Nephron (organoid): ENCODE measurements at regions not wholly inside any gene's neighbourhood (a gene's known extent, or its start where the extent isn't known, plus 50 kb on each side); places are given as distances from the start of the nearest gene placed in this dataset.

Experiments used
- H3K27ac Mint-ChIP-seq, 3 experiments: 2 replicates each; pipeline ENCODE4 v1.8.0; 2020; ENCODE audit warnings: mixed read lengths in 3 of 3, mild to moderate bottlenecking in 2 of 3, moderate library complexity in 1 of 3
- H3K27me3 Mint-ChIP-seq: 2 replicates; pipeline ENCODE4 v1.8.0; 2021; ENCODE audit warnings: low read depth, mild to moderate bottlenecking, moderate library complexity, mixed read lengths
- H3K36me3 Mint-ChIP-seq: 2 replicates; pipeline ENCODE4 v1.8.0; 2020; ENCODE audit warnings: low read depth, mixed read lengths
- H3K4me1 Mint-ChIP-seq: 2 replicates; pipeline ENCODE4 v1.8.0; 2020; ENCODE audit warnings: mixed read lengths
- H3K4me3 Mint-ChIP-seq, 3 experiments: 2 replicates each; pipeline ENCODE4 v1.8.0; 2020; ENCODE audit warnings: mild to moderate bottlenecking in 3 of 3, mixed read lengths in 3 of 3, moderate library complexity in 2 of 3
- H3K9me3 Mint-ChIP-seq: 2 replicates; pipeline ENCODE4 v1.8.0; 2020; ENCODE audit warnings: mixed read lengths
- CTCF ChIP-seq, 3 experiments: fragments of 200-600 bp; sonication (generic); IDR thresholded peaks; one replicate each; pipeline ENCODE4 v1.5.0; 2021; ENCODE audit warnings: antibody characterized with exemption in 3 of 3; ENCODE audit not compliant: unreplicated experiment in 3 of 3

- no peak for TF ChIP-seq CTCF (IDR thresholded peaks at IDR 0.05; ENCODE audit: unreplicated experiment in 3 of 3)
- no peak overlapping the region for H3K4me3 Mint-ChIP-seq
- H3K36me3 Mint-ChIP-seq: no peaks in the 10 kb centered on the region
- no peaks in the 10 kb centered on the region for H3K27me3 Mint-ChIP-seq
- no peaks in the 10 kb centered on the region for H3K9me3 Mint-ChIP-seq
- H3K27ac Mint-ChIP-seq: no peak overlapping the region
- H3K4me1 Mint-ChIP-seq: peaks cover 15% of the 10 kb centered on the region
Observed at GRCh38 chr5:72662305-72662704, 154.2 kb upstream of the TNPO1 start.

GRCh38 chr5:72661405-72661804, 154.2 kb upstream of the ZNF366 start:
- TF ChIP-seq CTCF (IDR thresholded peaks at IDR 0.05; ENCODE audit: unreplicated experiment in 3 of 3): no peak
- Mint-ChIP-seq H3K27me3 (no peaks in the 10 kb centered on the region), H3K4me3 (no peak overlapping the region), H3K36me3 (no peaks in the 10 kb centered on the region), H3K27ac (no peak overlapping the region), H3K4me1 (peaks cover 15% of the 10 kb centered on the region), H3K9me3 (no peaks in the 10 kb centered on the region)

- Mint-ChIP-seq H3K27ac (no peak overlapping the region), H3K4me3 (no peak overlapping the region), H3K4me1 (peaks cover 15% of the 10 kb centered on the region), H3K9me3 (no peaks in the 10 kb centered on the region), H3K27me3 (no peaks in the 10 kb centered on the region), H3K36me3 (no peaks in the 10 kb centered on the region)
- no peak for TF ChIP-seq CTCF (IDR thresholded peaks at IDR 0.05; ENCODE audit: unreplicated experiment in 3 of 3)
Observed at GRCh38 chr5:72659726-72660125, 152.5 kb upstream of the ZNF366 start.

GRCh38 chr5:72658761-72659540, 151.7 kb upstream of the ZNF366 start:
- Mint-ChIP-seq H3K9me3 (no peaks in the 10 kb centered on the region), H3K4me1 (peaks cover 18% of the 10 kb centered on the region), H3K4me3 (no peak overlapping the region), H3K27ac (no peak overlapping the region), H3K27me3 (no peaks in the 10 kb centered on the region), H3K36me3 (no peaks in the 10 kb centered on the region)
- TF ChIP-seq CTCF (IDR thresholded peaks at IDR 0.05; ENCODE audit: unreplicated experiment in 3 of 3): no peak

- H3K9me3 Mint-ChIP-seq: no peaks in the 10 kb centered on the region
- peaks cover 26% of the 10 kb centered on the region for H3K4me1 Mint-ChIP-seq
- TF ChIP-seq CTCF (IDR thresholded peaks at IDR 0.05; ENCODE audit: unreplicated experiment in 3 of 3): no peak
- no peak overlapping the region for H3K27ac Mint-ChIP-seq
- H3K27me3 Mint-ChIP-seq: no peaks in the 10 kb centered on the region
- H3K36me3 Mint-ChIP-seq: no peaks in the 10 kb centered on the region
- H3K4me3 Mint-ChIP-seq: no peak overlapping the region
Observed at GRCh38 chr5:72658161-72658560, 151.0 kb upstream of the ZNF366 start.
